ES-I3 (cell line): ENCODE measurements at regions not wholly inside any gene's neighbourhood (a gene's known extent, or its start where the extent isn't known, plus 50 kb on each side); places are given as distances from the start of the nearest gene placed in this dataset.

Experiments
- H3K36me3 ChIP-seq: 2 replicates; pipeline ENCODE4 v1.6.1; 2013; ENCODE audit warnings: mild to moderate bottlenecking, low read length, control low read depth, moderate library complexity; ENCODE audit not compliant: insufficient read depth
- H3K4me1 ChIP-seq: 2 replicates; pipeline ENCODE4 v1.6.1; 2013; ENCODE audit warnings: mild to moderate bottlenecking, control low read depth, low read length; ENCODE audit not compliant: insufficient read depth
- H3K9ac ChIP-seq: 2 replicates; pipeline ENCODE4 v1.6.1; 2013; ENCODE audit warnings: low read depth, mild to moderate bottlenecking, low read length, moderate library complexity
- H3K9me3 ChIP-seq: 2 replicates; pipeline ENCODE4 v1.6.1; 2013; ENCODE audit warnings: mild to moderate bottlenecking, low read length, moderate library complexity; ENCODE audit not compliant: control insufficient read depth, insufficient read depth

DNA sequence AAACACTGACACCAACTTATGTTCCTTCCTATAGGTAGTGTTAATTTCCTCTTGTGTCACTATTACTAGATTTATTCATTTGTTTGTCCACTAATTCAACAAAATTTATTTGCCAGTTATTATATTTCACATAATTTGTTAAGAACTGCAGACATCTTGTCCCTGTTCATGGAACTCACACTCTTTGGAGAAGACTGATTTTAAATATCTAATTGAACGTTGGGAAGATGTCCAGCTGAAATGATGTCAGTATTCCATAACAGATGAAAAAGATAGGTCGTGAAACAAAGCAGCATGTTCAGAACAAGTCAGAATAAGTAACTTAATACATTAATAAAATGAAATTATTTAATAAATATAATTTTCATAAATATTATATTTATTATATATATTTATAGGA lies 873.1 kb upstream of the PHF14 start:
- H3K4me1 ChIP-seq: no peaks in the 10 kb centered on the region
- H3K9ac ChIP-seq: no peak overlapping the region
- no peaks in the 10 kb centered on the region for H3K36me3 ChIP-seq
- no peaks in the 10 kb centered on the region for H3K9me3 ChIP-seq

DNA sequence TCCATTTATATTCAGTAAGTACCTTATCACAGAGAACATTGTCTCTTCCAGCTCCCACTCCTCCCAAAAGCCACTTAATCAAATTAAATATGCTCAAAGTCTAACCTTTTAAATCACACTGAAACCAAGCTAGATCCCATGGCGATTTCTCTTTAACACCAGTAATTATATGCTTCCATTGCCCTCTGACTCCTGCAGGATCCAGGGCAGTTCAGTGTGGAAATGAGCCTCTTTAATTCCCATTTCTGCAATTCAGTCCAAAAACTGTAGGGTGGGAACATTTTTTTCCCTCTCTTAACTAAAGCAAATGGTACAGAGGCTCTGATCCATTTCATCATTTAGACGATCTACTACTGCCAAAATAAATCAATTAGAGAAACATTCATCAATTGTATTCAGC lies 872.3 kb upstream of the PHF14 start:
- H3K9ac ChIP-seq: no peak overlapping the region
- H3K4me1 ChIP-seq: no peaks in the 10 kb centered on the region
- H3K36me3 ChIP-seq: no peaks in the 10 kb centered on the region
- H3K9me3 ChIP-seq: no peaks in the 10 kb centered on the region

DNA sequence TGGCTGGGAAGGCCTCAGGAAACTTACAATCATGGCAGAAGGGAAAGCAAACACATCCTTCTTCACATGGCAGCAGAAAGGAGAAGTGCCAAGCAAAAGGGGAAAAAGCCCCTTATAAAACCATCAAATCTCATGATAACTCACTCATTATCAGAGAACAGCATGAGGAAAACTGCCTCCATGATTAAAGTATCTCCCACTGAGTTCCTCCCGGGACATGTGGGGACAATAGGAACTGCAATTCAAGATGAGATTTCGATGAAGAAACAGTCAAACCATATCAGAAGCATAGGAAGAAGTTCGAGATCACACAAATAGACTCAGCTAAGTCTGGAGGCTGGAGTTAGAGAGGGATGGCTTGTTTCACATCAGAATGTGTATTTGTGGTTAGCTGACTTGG lies 869.4 kb upstream of the PHF14 start:
- H3K36me3 ChIP-seq: no peaks in the 10 kb centered on the region
- no peak overlapping the region for H3K9ac ChIP-seq
- H3K9me3 ChIP-seq: no peaks in the 10 kb centered on the region
- H3K4me1 ChIP-seq: no peaks in the 10 kb centered on the region

DNA sequence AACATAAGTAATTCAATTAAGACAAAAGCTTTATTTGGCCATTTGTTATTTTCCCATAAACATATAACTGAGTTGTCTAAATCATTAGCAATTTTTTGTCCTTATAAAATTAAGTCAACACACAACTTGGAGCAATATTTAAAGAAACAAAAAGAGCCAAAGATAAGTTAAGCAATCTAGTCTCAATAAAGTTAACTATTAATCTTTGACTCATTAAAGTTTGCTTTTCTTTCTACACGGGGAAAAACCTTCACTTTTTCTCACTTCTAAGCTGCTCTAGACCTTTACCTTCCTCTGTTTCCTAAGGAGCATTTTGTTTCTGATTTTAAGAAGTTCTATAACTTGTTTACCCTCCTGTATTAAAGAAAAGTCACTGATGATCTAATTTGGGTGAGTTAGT lies 867.1 kb upstream of the PHF14 start:
- Histone ChIP-seq H3K9me3 (no peaks in the 10 kb centered on the region), H3K36me3 (no peaks in the 10 kb centered on the region), H3K9ac (no peak overlapping the region), H3K4me1 (no peaks in the 10 kb centered on the region)

DNA sequence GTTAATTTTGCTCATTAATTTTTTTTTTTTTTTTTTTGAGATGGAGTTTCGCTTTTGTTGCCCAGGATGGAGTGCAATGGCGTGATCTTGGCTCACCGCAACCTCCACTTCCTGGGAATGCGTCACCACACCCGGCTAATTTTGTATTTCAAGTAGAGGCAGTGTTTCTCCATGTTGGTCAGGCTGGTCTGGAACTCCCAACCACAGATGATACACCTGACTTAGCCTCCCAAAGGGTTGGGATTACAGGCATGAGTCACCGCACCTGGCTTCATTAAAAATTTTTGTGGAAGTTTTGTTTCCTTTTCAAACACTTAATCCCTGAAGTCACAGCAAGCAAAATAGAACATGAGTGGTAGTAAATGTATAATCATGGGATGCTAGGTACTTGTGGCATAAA lies 857.2 kb upstream of the PHF14 start:
- Histone ChIP-seq H3K4me1 (peaks cover 10% of the 10 kb centered on the region; the same call in 1 of the 2 replicates), H3K9ac (no peak overlapping the region), H3K36me3 (no peaks in the 10 kb centered on the region), H3K9me3 (no peaks in the 10 kb centered on the region)

DNA sequence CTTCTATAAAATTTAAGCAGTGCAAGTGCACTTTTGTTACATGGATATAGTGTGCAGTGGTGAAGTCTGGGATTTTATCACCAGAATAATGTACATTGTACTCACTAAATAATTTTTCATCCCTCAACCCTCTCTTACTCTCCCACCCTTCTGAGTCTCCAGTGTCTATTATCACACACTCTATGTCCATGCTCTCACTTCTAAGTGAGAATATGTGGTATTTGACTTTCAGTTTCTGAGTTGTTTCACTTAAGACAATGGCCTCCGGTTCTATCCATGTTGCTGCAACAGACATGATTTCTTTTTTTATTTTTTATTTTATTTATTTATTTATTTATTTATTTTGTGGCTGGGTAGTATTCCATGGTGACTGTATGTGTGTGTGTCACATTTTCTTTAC lies 855.9 kb upstream of the PHF14 start:
- H3K9me3 ChIP-seq: no peaks in the 10 kb centered on the region
- no peak overlapping the region for H3K9ac ChIP-seq
- H3K4me1 ChIP-seq: peaks cover 23% of the 10 kb centered on the region
- no peaks in the 10 kb centered on the region for H3K36me3 ChIP-seq

DNA sequence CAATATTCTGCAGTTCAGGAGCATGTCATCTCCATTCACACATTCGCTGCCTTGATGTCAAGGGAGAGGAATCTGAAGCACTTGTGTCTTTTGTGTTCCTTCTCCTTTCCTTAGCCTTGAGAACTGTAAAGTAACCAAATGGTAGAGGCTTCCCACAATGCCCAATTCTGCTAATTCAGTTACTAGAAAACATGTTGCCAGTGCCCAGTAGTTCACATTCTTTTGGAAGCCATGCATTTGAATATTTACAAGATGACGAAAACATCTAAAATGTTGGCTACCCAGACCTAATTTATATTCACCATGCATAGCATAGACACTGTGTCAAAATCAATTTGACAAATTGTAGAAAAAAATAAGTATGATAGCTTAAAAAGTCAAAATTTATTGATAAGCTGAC lies 852.7 kb upstream of the PHF14 start:
- no peaks in the 10 kb centered on the region for H3K9me3 ChIP-seq
- H3K36me3 ChIP-seq: no peaks in the 10 kb centered on the region
- H3K9ac ChIP-seq: no peak overlapping the region
- H3K4me1 ChIP-seq: peaks cover 24% of the 10 kb centered on the region

DNA sequence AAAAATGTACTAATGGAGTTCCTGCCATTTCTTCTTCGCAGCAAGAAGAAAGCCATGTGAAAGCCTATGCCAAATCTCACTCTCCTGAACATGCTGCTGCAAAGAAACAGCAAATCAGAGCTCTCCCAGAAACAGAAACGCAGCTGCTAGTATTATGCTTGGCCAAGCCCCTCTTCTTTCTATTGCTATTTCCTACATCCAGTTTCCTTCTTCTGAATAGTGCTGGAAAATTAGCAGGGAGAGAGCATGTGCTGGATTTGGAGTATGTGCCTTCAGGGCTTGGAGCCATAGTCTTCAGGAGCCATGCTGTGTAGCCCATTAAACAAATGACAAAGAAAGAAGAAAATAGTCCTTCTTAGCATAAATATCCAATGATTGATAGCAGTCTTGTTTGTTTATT lies 852.0 kb upstream of the PHF14 start:
- H3K9me3 ChIP-seq: no peaks in the 10 kb centered on the region
- H3K4me1 ChIP-seq: peaks cover 24% of the 10 kb centered on the region
- H3K9ac ChIP-seq: no peak overlapping the region
- H3K36me3 ChIP-seq: no peaks in the 10 kb centered on the region

DNA sequence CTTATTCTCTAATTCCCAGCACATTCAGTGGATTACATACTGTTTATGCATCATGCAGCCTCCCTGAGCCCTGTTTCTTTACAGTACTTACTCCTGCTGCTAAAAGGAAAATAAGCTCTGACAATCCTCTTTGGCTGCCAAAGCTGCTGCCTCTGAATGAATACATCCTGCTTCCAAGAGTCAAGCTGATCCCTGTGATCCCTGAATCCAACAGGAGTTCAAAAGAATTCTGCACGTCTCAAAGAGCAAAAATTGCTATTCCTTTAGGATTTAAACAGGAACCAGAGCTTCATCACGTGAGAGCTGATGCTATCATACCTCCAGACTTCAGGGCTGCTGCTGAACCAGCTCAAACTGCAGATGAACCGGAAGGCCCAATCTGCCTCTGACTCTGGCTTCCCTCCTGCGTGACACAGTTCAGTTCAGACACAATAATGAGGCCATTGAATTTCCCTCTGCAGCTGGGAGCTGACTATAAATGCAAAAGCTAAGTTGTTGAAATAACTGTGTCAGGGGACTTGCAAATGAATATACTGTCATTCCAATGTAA lies 851.0 kb upstream of the PHF14 start:
- no peaks in the 10 kb centered on the region for H3K36me3 ChIP-seq
- H3K4me1 ChIP-seq: peaks cover 24% of the 10 kb centered on the region
- no peak overlapping the region; the same call in 1 of the 2 replicates for H3K9ac ChIP-seq
- H3K9me3 ChIP-seq: no peaks in the 10 kb centered on the region

DNA sequence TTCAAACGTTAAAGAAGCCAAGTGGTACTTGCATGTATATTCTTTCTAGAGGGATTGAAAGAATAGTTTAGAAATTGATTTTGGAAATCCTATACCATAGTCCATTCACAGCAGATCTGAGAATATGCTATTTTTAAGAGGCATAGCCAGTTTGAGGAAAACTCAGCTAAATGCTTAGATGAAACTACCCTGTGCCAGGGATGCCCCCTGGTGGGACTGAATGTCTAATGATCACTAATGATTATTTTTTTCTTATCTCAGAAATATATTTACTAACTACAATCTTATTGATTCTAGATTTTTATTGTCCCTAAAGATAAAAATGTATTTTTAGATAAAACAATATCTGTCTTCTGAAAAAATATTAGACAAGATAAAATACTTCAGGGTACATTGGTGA lies 844.9 kb upstream of the PHF14 start:
- no peaks in the 10 kb centered on the region for H3K36me3 ChIP-seq
- H3K9me3 ChIP-seq: no peaks in the 10 kb centered on the region
- no peak overlapping the region for H3K9ac ChIP-seq
- H3K4me1 ChIP-seq: no peaks in the 10 kb centered on the region

DNA sequence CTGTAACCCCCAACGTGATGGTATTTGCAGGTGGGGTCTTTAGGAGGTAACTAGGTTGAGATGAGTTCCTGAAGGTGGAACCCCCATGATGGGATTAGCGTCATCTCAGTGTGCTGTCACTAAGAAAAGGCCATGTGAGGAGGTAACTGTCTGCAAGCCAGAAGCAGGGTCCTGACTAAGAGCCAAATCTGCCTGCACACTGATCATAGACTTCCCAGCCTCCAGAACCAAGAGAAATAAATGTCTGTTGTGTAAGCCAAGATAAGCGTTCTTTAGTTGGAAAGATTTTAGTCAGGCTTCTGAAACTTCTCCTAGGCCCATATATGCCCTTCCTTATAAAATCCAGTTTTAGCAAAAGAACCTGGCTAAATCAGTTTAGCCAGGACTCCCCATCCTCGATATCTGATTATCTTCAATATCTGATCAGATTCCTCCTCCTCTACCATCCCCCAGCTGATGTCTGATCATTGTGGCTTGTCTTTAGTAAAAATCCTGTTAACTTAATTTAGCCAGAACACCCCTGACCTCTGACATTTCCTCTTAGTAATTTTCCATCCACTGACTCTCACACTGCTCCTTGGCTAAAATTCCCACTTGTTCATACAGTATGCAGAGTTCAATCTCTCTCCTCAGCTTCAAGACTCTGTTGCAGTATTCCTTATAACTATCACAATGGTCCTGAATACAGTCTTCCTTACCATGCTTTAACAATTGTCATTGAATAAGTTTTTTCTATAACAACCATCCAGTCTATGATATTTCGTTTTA lies 835.4 kb upstream of the PHF14 start:
- H3K4me1 ChIP-seq: no peaks in the 10 kb centered on the region
- no peak overlapping the region for H3K9ac ChIP-seq
- no peaks in the 10 kb centered on the region for H3K36me3 ChIP-seq
- H3K9me3 ChIP-seq: no peaks in the 10 kb centered on the region; the same call in 1 of the 2 replicates

DNA sequence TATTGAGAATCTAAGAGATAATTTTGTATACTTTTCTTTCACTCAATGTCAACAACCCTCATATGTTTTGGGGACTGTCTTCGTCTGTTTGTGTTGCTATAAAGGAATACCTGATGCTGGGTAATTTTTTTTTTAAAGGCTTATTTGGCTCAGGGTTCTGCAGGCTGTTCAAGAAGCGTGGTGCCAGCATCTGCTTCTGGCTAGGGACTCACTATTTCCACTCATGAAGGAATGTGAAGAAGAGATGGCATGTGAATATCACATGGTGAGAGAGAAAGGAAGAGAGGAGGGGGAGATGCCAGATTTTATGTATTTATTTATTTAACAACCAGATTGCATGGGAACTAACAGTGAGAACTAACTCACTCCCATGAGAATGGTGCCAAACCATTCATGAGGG lies 827.4 kb upstream of the PHF14 start:
- H3K36me3 ChIP-seq: no peaks in the 10 kb centered on the region
- H3K4me1 ChIP-seq: no peaks in the 10 kb centered on the region
- no peak overlapping the region for H3K9ac ChIP-seq
- no peaks in the 10 kb centered on the region for H3K9me3 ChIP-seq

DNA sequence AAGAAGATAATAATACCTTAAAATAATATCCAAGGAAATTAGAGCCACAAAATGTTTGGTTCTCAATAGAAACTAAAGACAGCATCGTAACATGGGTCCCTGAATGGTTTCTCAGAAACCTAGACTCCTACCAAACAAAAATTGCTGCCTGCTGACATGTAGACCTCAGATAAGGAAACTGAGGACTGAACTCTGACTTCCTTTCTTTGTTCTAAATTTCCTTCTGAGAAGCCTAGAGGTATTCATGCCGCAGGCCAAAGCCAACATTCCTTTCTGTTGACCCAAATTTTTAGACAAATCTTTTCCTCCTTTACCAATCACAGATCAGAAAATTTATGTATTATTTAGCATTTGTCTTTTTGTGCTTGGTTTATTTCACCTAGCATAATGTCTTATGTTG lies 816.7 kb upstream of the PHF14 start:
- Histone ChIP-seq H3K4me1 (0 out of 2 replicates have a peak, but pooled peaks cover 6% of the 10 kb centered on the region), H3K9ac (no peak overlapping the region), H3K9me3 (no peaks in the 10 kb centered on the region), H3K36me3 (no peaks in the 10 kb centered on the region)

DNA sequence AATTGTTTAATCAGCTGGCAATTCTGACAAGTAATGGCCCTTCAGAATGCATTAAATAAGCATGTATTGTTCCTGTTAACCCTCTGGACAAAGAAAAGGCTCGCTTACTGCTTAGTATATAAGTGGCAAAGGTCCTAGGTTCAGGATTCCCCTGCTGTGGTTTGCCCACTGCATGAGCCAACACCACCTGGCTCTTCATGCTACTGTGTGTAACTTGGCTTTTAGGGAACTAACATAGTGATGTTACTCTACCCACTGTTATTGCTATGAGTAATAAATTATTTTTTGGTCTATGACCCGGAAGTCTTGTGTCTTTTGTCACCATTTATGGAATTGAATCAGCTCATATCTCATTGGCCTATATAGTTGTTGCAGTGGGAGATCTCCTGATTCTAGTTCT lies 791.7 kb upstream of the PHF14 start:
- Histone ChIP-seq H3K9me3 (no peaks in the 10 kb centered on the region), H3K36me3 (no peaks in the 10 kb centered on the region), H3K9ac (no peak overlapping the region), H3K4me1 (no peaks in the 10 kb centered on the region)

DNA sequence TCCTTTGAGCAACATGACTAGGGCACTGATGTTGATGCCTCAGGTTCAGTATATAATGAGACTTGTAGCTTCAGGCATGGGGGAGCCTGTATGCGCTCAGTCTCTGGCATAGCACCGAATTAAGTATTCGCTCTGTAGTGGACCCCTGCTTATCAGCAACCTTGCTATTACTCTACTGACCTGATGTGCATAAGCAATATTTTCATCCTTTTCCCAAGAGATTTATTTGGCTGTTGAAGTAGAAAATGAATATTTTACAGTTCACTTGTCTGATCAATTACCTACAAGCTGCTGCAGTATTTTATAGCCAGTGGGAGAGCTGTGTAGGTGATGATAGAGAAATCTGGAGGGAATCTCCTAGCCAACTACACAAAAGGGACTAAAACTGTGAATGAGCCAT lies 781.6 kb upstream of the PHF14 start:
- Histone ChIP-seq H3K9me3 (no peaks in the 10 kb centered on the region), H3K4me1 (no peaks in the 10 kb centered on the region), H3K9ac (no peak overlapping the region), H3K36me3 (no peaks in the 10 kb centered on the region)
